ENCODE measurements at regions not wholly inside any gene's neighbourhood (a gene's known extent, or its start where the extent isn't known, plus 50 kb on each side); places are given as distances from the start of the nearest gene placed in this dataset.

DNA sequence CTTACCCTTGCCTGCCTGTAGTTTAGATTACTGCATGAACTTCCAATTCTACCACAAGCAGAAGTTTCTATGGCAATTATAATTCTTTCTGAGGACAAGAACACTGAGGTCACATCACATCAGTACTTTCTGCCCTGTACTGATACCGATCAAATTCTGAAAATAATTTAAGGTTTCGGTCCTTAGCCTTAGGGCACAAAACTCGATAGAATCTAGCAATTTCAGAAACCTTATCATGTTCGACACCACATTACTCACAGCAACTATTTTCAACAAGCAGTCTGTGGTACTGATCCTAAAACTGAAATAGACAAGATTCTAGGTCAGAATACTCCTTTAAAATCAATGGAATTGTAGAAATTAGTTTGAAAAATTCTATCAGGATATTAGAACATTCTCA, 187.0 kb upstream of the LRFN5 start:
- no peak for TF ChIP-seq EZH2 (IDR thresholded peaks at IDR 0.05; ENCODE audit: low read length, unreplicated experiment)
- TF ChIP-seq, protein P1, sequence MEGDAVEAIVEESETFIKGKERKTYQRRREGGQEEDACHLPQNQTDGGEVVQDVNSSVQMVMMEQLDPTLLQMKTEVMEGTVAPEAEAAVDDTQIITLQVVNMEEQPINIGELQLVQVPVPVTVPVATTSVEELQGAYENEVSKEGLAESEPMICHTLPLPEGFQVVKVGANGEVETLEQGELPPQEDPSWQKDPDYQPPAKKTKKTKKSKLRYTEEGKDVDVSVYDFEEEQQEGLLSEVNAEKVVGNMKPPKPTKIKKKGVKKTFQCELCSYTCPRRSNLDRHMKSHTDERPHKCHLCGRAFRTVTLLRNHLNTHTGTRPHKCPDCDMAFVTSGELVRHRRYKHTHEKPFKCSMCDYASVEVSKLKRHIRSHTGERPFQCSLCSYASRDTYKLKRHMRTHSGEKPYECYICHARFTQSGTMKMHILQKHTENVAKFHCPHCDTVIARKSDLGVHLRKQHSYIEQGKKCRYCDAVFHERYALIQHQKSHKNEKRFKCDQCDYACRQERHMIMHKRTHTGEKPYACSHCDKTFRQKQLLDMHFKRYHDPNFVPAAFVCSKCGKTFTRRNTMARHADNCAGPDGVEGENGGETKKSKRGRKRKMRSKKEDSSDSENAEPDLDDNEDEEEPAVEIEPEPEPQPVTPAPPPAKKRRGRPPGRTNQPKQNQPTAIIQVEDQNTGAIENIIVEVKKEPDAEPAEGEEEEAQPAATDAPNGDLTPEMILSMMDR (conservative IDR thresholded peaks at IDR 0.05; ENCODE audit: low read depth, low read length), result no peak
- TF ChIP-seq EZH2phosphoT487 (IDR thresholded peaks at IDR 0.05; ENCODE audit: borderline replicate concordance, low read length), result no peak
